ENCODE measurements at regions not wholly inside any gene's neighbourhood (a gene's known extent, or its start where the extent isn't known, plus 50 kb on each side); places are given as distances from the start of the nearest gene placed in this dataset.
"Not testable (repeated sequence)": the region's sequence is repeated elsewhere in the genome, so short reads cannot be mapped to it uniquely, and the experiment has no call there.

DNA sequence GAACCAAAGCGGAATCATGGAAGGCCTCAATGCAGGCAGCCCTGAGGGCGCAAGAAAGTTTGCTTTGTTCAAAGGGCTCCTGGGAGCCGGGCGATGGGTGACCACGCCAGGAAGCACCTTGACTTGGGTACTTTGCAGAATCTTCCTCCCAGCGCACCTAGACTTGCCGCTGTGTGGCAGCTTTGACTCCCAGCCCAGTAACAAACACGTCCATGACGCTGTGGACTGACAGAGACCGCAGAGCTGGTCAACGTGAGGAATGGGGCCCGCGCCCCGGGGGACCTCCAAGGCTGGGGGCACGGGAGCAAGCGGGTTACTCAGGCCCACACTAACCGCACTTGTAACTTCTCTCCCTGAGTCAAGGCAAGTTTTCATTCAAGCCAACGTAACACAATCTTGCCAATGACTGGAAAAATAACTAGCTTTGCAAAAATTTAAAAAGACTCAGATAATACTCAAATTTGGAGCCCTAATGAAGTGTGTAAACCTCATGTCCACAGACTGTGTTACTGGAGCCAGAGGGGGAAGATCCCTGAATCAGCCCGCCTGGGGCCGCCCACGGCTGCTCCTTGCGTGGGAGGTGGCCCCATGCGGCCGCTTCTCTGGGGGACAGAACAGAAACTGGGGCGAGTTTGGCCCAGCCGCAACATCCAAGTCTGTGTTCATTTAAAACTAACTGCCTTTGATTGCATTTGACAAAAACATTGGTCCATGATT is 130.8 kb downstream of the DNAJB6 start:
- no peak for DNase-seq (ENCODE audit: low read depth, low spot score)

DNA sequence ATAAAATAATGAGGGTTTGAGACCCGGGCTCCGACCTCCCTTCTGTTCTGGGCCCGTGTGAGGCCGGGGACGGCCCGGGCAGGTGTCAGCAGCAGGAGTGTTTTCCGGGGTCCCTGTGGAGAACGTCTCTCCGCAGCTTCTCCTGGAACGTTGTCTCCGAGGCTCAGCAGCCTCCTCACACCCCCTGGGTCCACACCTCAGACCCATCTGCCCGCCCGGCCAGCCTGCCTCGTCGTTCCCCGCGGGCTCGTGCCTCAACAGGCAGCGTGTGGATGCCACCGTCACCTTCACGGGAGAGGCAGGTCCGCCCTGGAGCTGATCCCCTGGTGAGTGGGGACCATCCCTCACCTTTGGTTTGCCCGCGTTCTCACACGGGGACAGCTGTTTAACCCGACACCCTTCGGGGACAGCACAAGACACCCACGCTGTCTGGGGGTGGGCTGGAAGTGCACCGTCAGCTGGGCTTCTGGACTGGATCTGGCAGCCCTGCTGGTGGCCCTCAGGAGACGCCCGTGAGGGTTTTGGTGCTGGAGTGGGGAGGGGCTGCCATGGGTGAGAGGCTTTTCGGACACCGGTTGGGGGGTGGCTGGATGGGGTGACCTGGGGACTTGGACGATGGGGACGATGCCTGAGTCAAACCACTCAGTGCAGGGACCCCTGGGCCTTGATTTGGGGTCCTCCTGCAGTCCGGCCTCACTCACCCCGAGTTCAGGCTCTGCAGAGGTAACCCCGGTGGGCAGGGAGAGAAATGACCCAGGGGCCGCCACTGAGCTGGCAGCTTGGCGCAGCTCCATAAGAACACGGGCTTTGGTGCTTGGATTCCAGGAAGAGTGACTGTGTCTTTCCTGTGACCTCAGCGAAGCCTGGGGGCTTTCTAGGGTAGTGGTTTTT is 131.7 kb downstream of the DNAJB6 start:
- DNase-seq (ENCODE audit: low read depth, low spot score) = no peak
- H3K4me3 ChIP-seq (ENCODE audit: low read length) = no peak overlapping the region

More for the DNA sequence above, 130.8 kb downstream of the DNAJB6 start:
- no peak overlapping the region for H3K4me3 ChIP-seq (ENCODE audit: low read length)

DNA sequence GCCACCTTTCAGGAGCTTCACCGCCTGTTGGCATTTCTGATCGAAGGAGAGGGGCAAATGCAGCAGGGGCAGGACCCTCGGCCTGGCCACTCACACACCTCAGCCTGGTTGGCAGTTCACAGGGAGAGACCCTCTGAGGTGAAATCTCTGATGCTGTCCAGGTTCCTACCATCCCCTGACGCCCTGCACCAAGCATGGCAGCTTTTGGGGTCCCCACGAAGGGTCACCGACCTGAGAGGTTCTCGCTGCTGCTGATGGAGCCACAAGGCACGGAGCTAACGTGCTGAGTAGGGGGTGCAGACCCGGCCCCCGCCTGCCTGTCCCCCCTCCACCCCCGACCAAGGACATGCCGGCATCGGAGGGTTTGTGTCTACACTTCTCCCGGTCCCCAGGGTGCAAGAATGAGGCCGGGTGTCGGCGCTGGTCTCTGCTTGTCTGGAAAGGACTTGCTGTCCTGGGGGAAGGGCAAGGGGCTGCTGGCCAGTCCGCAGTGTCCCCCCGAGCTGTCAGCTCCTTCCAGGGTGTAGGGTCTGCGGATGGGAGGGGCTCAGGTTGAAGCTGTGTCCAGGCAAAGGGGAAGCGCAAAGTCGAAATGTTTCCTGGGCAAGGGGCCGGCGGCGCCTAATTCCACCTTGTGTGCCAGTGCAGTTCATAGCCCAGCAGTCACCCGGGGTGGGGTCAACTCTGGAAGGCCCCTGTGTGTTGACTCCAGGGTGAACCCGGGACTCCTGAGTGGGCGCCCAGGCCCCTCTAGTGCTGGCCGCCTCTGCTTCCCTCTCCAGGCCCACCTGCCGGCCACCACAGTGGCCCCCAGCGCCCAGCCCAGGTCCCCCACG is 132.6 kb downstream of the DNAJB6 start:
- no peak for DNase-seq (ENCODE audit: low read depth, low spot score)
- no peak overlapping the region for H3K4me3 ChIP-seq (ENCODE audit: low read length)

DNA sequence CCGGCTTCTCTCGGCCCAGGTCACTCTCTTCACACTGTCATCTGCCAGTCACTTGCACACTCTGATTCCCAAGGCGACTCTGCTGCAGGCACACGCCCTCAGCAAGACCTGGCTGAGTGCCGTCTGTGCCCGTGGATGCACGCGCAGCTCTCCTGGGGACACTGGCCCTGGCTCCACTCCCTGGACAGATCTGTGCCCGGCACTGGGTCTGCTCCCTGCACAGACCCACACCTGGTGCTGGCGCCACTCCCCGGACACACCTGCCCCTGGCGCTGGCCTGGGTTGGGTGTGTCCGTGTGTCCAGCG is 133.2 kb downstream of the DNAJB6 start:
- DNase-seq (ENCODE audit: low read depth, low spot score) = no peak
- H3K4me3 ChIP-seq (ENCODE audit: low read length) = no peak overlapping the region

DNA sequence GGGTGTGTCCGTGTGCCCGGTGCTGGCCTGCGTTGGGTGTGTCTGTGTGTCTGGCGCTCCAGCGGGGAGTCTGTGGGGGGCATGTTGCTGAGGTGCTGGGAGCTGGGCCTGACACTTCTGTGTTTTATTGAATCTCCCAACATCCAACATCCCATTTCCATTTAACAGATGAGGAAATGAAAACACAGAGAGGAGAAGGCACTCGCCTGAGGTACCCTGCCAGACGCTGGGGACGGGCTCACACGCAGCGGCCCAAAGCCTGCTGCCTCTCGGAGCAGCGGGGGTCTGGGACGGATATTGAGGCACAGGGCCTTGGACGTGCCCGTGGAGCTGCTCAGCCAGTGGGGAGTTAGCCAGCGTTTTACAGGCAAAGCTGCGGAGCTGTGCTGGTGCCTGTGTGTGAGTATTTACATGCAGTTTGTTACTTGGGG is 133.9 kb downstream of the DNAJB6 start:
- no peak overlapping the region for H3K4me3 ChIP-seq (ENCODE audit: low read length)

DNA sequence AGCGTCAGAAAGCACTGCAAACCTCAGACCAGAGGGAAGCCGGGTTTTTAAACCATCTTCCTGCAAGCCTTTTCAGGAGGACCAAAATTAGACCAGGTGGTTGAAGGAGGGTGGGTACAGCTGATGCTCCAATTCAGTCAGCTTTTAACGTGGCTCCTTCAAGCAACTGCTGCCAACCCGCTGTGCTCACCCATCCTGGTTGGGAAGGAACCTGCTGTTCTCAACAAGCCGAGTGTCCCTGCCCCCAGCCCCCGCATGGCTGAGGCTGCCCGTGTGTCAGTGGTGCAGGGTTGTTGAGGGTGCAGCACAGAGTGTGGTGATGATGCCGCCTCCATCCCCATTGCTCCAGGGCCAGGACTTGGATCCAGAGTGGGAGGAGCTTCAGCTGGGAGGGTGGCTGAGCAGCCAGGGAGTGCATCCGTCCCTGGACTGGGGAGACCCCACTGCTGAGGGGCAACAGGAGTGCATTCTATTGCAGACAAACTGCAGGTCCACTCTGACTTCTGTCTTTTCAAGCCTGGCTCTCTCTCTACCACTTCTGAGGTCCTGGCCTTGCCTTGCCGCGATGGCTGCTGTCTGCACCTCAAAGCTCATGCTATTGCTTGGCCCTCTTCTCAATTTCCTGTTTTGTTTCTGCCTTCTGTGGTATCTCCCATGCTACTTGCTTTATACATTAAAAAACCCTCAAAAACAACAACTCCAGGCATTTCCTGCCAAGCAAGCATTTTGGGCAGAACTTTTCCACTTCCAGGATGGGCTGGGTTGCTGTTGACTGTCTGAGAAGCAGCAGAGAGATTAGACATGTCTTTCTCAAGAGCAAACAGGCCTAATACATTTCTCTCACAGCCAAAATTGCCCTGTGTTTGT is 134.7 kb downstream of the DNAJB6 start:
- DNase-seq (ENCODE audit: low read depth, low spot score) = peak; percentile 80
- peak overlapping the region; percentile 5; the same call in 1 of the 2 replicates for H3K4me3 ChIP-seq (ENCODE audit: low read length)

More for the DNA sequence above, 133.9 kb downstream of the DNAJB6 start:
- no peak for DNase-seq (ENCODE audit: low read depth, low spot score)

DNA sequence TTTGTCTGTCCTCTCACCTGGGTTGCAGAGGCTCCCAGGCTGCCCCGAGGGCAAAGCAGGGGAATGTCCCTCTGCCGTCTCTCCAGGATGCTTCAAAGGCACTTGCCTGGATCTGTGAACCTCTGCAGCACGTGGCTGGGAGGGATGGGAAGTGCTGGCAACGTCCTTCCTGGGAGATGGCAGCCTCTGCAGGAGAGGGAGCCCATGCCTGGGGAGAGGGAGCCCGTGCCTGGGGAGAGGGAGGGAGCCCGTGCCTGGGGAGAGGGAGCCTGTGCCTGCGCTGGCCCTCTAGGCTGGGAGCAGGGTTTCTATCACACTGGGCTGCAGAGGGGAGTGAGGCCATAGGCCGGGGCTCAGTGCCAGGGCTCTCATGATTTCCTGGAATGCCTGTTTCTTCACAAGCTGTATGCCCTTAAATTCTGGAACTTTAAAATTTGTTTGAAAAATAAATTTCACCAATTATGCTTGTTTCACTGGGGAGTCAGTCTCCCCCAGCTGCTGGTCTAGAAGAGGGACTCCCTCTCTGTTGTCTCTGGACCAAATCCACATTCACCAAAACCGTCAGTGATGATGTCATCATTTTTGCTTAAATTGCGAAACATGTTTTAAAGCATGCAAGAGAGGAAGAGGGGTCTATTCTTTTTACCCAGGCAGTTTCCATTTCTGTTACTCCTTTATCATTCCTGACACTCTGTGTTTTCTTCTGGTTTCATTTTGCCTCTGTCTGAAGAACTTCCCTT is 135.7 kb downstream of the DNAJB6 start:
- no peak for DNase-seq (ENCODE audit: low read depth, low spot score)
- H3K4me3 ChIP-seq (ENCODE audit: low read length) = no peak overlapping the region

DNA sequence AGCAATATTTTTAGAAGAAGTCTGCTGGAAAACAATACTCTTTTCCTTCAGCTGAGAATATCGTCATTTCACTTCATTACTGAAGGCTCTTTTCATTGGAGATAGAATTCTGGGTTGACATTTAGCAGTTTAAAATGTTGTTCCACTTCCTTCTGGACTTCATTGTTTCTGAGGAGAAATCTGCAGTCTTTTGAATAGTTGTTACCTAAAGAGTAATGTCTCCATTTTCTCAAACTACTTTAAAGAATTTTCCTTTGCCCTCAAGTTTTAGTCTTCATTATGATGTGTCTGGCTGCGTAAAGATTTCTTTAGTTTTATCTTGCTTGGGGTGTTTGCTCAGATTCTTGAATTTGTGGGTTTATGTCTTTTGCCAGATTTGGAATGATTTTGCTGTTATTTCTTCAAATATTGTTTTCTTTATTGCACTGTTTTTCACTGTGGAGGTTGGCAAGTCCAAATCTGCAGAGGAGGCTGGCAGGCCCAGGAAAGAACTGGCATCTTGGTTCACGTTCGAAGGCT is 136.3 kb downstream of the DNAJB6 start:
- DNase-seq (ENCODE audit: low read depth, low spot score) = no peak
- no peak overlapping the region for H3K4me3 ChIP-seq (ENCODE audit: low read length)

DNA sequence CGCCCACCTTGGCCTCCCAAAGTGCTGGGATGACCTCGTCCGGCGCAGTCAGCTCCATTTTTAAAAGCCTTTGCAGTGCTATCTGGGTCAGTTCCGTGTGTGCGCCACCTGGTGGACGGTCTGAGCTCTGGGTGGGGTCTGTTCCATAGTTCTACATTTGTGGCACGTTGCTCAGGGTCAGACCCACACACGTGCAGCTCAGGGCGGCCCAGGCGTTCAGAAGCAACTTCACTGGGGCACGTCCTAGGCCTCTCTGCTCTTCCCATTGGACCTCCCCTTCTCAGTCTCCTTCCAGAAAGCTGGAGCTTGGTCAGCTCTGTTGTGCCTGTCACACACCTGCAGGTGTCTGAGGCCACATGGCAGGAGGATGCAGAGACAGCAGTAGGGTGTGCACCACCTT is 137.9 kb downstream of the DNAJB6 start:
- DNase-seq (ENCODE audit: low read depth, low spot score) = peak; percentile 62
- no peak overlapping the region for H3K4me3 ChIP-seq (ENCODE audit: low read length)

DNA sequence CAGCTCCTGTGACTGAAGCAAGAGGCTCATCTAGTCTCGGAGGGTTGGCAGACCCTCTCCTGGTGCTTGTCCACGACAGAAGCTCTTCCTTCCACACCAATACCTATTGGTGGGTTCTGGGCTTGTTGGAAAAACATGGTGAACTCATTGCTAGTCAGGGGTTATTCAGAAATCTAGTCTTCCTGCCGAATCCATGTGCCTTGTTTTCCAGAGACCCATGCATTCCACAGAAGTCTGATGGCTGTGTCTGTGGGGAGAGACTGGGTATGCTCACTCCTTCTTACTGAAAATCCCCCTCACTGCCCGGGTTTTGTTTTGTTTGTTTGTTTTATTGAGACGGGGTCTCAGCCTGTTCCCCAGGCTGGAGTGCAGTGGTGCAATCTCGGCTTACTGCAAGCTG is 138.3 kb downstream of the DNAJB6 start:
- H3K4me3 ChIP-seq (ENCODE audit: low read length) = no peak overlapping the region
- DNase-seq (ENCODE audit: low read depth, low spot score) = no peak

DNA sequence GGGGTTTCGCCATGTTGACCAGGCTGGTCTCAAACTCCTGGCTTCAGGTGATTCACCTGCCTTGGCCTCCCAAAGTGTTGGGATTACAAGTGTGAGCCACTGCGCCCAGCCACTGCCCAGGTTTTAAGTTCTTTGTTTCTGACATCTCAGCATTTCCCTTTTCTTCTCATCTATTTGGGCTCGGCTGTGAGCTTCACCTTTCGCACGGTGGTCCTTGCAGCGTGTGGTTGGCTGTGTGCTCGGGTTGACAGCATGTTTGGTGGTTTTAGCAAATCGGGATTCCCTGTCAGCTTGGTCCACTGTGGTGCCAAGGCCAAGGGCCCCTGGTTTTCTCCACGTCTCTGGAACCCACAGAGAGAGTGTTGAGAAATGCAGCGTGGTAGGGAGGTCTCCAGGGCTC is 138.8 kb downstream of the DNAJB6 start:
- DNase-seq (ENCODE audit: low read depth, low spot score) = no peak
- no peak overlapping the region for H3K4me3 ChIP-seq (ENCODE audit: low read length)

DNA sequence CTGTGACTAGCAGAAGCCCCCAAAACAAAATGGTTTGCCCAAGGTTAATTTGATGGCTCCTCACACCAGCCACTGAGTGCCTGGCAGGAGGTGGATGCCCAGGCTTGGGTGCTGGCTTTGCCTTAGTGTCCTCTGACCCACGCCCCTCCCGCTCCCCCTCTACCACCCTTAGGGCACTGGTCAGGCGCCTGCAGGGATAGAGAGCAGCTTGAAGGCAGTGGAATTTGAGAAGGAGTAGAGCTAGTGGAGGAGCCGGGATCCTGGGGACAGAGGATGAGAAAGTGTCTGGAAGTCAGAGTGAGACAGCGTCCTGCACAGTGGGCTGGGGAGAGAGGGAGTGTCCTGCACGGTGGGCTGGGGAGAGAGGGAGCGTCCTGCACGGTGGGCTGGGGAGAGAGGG is 139.4 kb downstream of the DNAJB6 start:
- no peak for DNase-seq (ENCODE audit: low read depth, low spot score)
- no peak overlapping the region for H3K4me3 ChIP-seq (ENCODE audit: low read length)

DNA sequence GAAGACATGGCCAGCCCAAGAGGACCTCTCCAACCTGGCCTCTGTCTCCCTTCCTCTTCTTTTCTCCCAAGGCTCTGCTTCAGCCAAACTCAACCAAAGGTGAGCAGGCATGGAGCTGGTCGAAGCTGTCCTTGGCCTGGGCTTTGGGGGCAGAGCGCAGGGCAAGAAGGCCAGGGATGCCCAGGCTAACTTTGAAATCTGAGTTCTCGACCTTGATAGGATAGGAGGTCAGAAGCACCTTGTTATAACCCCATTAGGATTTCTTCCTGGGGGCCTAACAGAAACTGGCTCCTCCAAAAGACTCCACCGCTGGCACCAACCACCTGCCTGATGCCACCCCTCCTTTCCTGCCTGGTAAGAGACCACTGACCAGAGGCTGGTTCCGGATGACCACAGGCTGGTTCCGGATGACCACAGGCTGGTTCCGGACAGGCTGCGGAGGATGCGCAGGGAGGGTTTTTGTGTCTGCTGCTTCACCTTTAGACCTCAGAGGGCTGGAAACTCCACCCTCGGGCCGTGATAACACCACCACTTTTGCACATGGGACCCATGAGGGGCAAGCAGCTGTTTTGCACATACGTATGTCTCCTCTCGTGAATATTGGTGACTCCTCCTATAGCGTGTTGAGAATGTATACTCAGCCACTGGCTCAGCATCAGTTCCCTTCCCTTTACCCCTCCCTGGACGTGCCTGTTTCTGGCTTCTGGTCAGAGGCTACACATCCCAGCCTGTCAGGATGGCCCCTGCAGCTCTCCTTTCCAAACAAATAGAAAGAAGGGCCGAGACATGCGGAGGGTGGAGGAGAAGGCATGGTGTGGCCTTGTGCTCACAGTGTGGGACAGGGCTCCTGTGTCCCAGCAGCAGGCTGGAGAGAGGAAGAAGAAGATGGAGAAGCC is 140.1 kb downstream of the DNAJB6 start:
- DNase-seq (ENCODE audit: low read depth, low spot score) = no peak
- H3K4me3 ChIP-seq (ENCODE audit: low read length) = no peak overlapping the region

DNA sequence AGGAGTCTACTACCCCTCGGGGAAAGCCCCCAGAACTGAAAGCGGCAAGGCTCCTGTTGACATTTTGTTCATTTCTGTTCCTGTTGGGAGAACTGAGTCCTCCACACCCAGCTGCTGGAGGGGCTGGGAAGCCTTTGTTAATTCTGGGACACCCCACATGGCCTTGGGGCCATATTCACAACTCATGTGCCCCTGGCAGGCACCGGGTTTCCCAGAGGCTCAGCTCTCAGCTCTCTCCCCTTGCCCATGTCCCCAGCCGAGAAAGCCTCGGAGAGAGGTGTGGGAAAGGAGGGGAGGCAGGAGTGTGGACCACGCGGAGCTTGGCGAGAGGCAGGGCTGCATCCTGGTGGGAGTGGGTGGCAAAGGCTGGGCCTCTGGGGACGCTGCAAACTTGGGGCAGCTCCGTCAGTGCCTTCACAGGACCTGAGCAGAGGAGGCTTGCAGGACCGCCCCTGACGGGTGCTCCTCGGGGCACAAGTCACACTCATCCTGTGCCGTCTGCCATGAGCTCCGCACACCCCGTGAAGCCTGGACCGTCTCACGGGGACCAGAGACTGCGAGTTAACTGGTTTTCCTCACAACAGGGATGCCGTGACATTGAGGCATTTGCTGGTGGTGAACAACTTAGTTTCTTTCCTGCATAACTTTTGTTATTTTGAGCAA is 140.9 kb downstream of the DNAJB6 start:
- no peak overlapping the region for H3K4me3 ChIP-seq (ENCODE audit: low read length)

DNA sequence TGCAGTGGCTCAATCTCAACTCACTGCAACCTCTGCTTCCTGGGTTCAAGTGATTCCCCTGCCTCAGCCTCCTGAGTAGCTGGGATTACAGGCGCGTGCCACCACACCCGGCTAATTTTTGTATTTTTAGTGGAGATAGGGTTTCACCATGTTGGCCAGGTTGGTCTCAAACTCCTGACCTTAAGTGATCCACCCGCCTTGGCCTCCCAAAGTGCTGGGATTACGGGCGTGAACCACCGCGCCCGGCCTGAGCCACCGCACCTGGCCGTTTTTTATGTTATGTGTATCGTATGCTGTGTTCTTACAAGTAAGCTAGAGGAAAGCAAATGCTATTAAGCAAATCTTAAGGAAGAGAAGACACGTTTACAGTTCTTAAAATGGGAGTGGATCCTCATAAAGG is 141.8 kb downstream of the DNAJB6 start:
- H3K4me3 ChIP-seq (ENCODE audit: low read length); DNase-seq (ENCODE audit: low read depth, low spot score): not testable (repeated sequence)

More for the DNA sequence above, 140.9 kb downstream of the DNAJB6 start:
- DNase-seq (ENCODE audit: low read depth, low spot score) = no peak

DNA sequence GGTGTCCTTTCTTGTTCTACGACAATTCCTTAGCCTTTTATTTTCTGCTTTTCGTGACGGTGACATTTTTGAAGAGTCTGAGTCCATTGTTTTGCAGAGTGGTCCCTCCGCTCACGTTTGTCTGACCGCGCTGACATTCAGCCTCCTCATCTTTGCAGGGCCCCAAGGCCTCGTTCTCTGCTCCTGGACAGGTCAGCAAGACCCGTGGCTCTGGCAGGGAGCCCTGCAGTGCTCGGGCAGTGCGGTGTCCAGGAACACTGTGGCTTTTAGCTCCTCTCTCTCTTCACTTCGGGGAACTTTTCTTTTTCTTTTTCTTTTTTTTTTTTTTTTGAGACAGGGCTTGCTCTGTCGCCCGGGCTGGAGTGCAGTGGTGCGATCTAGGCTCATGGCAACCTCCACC is 142.5 kb downstream of the DNAJB6 start:
- H3K4me3 ChIP-seq (ENCODE audit: low read length) = no peak overlapping the region
- DNase-seq (ENCODE audit: low read depth, low spot score) = no peak

All from Jurkat, Clone E6-1 (cell line).